ENCODE measurements at regions not wholly inside any gene's neighbourhood (a gene's known extent, or its start where the extent isn't known, plus 50 kb on each side); places are given as distances from the start of the nearest gene placed in this dataset.

DNA sequence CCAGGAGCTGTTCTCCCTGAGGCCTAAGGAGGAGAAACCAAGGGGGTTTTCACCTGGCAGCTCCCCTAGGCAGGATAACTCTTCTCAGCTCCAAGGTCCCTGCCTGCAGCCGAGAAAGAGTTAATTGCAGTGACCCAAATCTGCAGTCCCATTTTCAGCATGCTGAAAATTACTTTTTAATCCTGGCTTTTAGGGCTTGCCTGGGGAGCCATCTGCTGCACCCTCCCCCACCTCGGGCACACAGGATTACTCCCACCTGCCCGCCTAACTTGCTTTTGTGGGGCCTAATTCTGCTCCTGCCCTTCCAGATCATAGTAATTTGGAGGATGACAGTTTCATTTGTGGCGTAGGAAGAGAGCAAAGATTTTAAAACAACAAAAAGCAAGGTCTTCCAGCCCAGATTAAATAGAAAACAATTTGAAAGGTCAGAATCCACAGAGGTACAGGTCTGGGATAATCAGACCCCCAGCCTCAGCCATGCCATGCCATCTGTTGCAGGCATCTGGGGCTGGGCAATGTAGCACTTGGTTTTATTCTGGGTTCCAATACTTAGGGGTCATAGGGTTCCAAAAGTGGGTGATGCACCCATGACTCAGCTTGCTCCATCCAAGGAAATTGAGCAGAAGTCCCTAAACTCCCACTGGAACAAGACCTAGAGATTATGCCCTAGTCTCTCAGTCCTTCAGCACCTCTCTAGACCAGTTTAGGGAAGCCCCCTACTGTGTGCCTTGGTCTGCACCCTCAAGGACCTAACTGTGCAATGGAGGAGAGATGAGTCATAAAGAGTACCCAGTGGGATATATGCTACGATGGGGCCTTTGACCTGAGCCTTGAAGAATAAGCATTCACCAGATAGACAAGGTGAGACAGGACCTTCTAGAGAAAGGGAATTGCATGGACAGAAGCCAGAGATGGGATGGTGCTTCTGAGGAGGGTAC, 64.5 kb upstream of the NLK start:
- no peak overlapping the region for H3K27ac ChIP-seq (replicated peaks)
- no peaks in the 10 kb centered on the region for H3K27me3 ChIP-seq (ENCODE audit: insufficient read depth, poor library complexity, severe bottlenecking)
- DNase-seq (ENCODE audit: low read depth in 1 of 2, low spot score in 1 of 2): no peak
- no peak overlapping the region for H3K4me3 ChIP-seq (replicated peaks; ENCODE audit: insufficient read depth, low read length)
- TF ChIP-seq, protein P1, sequence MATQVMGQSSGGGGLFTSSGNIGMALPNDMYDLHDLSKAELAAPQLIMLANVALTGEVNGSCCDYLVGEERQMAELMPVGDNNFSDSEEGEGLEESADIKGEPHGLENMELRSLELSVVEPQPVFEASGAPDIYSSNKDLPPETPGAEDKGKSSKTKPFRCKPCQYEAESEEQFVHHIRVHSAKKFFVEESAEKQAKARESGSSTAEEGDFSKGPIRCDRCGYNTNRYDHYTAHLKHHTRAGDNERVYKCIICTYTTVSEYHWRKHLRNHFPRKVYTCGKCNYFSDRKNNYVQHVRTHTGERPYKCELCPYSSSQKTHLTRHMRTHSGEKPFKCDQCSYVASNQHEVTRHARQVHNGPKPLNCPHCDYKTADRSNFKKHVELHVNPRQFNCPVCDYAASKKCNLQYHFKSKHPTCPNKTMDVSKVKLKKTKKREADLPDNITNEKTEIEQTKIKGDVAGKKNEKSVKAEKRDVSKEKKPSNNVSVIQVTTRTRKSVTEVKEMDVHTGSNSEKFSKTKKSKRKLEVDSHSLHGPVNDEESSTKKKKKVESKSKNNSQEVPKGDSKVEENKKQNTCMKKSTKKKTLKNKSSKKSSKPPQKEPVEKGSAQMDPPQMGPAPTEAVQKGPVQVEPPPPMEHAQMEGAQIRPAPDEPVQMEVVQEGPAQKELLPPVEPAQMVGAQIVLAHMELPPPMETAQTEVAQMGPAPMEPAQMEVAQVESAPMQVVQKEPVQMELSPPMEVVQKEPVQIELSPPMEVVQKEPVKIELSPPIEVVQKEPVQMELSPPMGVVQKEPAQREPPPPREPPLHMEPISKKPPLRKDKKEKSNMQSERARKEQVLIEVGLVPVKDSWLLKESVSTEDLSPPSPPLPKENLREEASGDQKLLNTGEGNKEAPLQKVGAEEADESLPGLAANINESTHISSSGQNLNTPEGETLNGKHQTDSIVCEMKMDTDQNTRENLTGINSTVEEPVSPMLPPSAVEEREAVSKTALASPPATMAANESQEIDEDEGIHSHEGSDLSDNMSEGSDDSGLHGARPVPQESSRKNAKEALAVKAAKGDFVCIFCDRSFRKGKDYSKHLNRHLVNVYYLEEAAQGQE (IDR thresholded peaks at IDR 0.05; ENCODE audit: insufficient replicate concordance, low read depth): no peak
- TF ChIP-seq SPI1 (IDR thresholded peaks at IDR 0.05; ENCODE audit: borderline replicate concordance, low read depth) (no peak), POLR2AphosphoS5 (IDR thresholded peaks at IDR 0.05; ENCODE audit: low read depth) (no peak), GABPA (IDR thresholded peaks at IDR 0.05; ENCODE audit: low read depth) (no peak)
- TF ChIP-seq, protein P2, sequence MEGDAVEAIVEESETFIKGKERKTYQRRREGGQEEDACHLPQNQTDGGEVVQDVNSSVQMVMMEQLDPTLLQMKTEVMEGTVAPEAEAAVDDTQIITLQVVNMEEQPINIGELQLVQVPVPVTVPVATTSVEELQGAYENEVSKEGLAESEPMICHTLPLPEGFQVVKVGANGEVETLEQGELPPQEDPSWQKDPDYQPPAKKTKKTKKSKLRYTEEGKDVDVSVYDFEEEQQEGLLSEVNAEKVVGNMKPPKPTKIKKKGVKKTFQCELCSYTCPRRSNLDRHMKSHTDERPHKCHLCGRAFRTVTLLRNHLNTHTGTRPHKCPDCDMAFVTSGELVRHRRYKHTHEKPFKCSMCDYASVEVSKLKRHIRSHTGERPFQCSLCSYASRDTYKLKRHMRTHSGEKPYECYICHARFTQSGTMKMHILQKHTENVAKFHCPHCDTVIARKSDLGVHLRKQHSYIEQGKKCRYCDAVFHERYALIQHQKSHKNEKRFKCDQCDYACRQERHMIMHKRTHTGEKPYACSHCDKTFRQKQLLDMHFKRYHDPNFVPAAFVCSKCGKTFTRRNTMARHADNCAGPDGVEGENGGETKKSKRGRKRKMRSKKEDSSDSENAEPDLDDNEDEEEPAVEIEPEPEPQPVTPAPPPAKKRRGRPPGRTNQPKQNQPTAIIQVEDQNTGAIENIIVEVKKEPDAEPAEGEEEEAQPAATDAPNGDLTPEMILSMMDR (IDR thresholded peaks at IDR 0.05; ENCODE audit: insufficient read depth, low read length): no peak

DNA sequence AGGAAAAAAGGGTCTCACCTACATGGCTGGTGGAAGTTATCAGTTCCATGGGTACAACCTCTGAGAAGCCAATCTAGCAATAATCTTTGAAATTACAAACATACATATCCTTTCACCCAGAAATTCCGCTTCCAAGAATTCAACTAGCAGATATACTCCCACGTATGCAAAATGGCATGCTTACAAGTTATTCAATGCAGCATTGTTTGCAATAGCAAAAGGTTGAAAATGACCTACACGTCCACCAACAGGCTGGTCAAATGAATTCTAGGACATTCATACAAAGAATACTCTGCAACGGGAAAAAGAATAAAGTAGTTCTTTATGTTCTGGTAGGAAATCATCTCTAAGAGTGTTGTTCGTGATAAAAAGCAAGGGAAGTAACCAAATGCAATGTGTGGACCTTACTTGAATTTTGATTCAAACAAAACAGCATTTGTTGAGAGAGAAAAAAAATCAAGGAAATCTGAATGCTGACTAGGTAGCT, 63.7 kb upstream of the NLK start:
- Histone ChIP-seq H3K27me3 (ENCODE audit: insufficient read depth, poor library complexity, severe bottlenecking) (no peaks in the 10 kb centered on the region), H3K4me3 (replicated peaks; ENCODE audit: insufficient read depth, low read length) (no peak overlapping the region), H3K27ac (replicated peaks) (no peak overlapping the region)
- no peak for TF ChIP-seq POLR2AphosphoS5 (IDR thresholded peaks at IDR 0.05; ENCODE audit: low read depth)
- TF ChIP-seq SPI1 (IDR thresholded peaks at IDR 0.05; ENCODE audit: borderline replicate concordance, low read depth): no peak
- TF ChIP-seq, protein P2 (IDR thresholded peaks at IDR 0.05; ENCODE audit: insufficient read depth, low read length): no peak
- no peak for TF ChIP-seq GABPA (IDR thresholded peaks at IDR 0.05; ENCODE audit: low read depth)
- TF ChIP-seq, protein P1 (IDR thresholded peaks at IDR 0.05; ENCODE audit: insufficient replicate concordance, low read depth): no peak
- DNase-seq (ENCODE audit: low read depth in 1 of 2, low spot score in 1 of 2): no peak

DNA sequence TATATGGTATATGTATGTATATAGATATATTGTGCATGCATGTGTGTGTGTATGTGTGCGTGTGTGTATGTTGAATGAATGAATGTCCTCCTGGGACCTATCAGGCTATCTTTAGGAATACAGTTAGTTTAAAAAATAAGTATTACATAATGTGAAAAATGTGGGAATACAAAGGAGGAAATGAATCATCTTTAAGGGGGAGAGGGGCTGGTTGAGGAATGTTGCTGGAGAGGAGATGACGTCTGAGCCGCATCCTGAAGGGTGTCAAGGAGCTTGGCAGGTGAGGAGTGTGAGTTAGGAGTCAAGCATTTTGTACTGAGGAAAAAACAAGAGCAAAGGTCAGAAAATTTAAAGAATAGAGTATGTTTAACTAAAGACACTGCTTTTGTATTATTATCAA, 62.4 kb upstream of the NLK start:
- Histone ChIP-seq H3K4me3 (replicated peaks; ENCODE audit: insufficient read depth, low read length) (no peak overlapping the region), H3K27ac (replicated peaks) (no peak overlapping the region), H3K27me3 (ENCODE audit: insufficient read depth, poor library complexity, severe bottlenecking) (no peaks in the 10 kb centered on the region)
- no peak for DNase-seq (ENCODE audit: low read depth in 1 of 2, low spot score in 1 of 2)
- TF ChIP-seq, protein P2 (IDR thresholded peaks at IDR 0.05; ENCODE audit: insufficient read depth, low read length): no peak
- TF ChIP-seq, protein P1 (IDR thresholded peaks at IDR 0.05; ENCODE audit: insufficient replicate concordance, low read depth): no peak

Measured in HL-60 (cell line).